Spleen (tissue), 11 donors: ENCODE measurements at regions not wholly inside any gene's neighbourhood (a gene's known extent, or its start where the extent isn't known, plus 50 kb on each side); places are given as distances from the start of the nearest gene placed in this dataset.
"Not testable (repeated sequence)": the region's sequence is repeated elsewhere in the genome, so short reads cannot be mapped to it uniquely, and the experiment has no call there.

Experiments used
- DNase-seq: peaks from one replicate; pipeline ENCODE4 v3.0.0-alpha.2; 2020
- H3K27ac ChIP-seq, 8 donors: fragments of 200-600 bp; sonication (generic) in 7 of 8; 1 replicate in 4 of 8; 2 replicates in 4 of 8; pipeline versions ENCODE4 v1.5.0 to v1.8.0; 2016 to 2021; ENCODE audit warnings: inconsistent platforms in 4 of 8, mild to moderate bottlenecking in 4 of 8, moderate library complexity in 1 of 8
- H3K27me3 ChIP-seq, 7 donors: fragments of 200-600 bp; sonication (generic) in 6 of 7; replicated peaks in 1 of 7; 1 replicate in 4 of 7; 2 replicates in 3 of 7; pipeline versions ENCODE4 v1.5.0 to v1.8.0; 2016 to 2021; ENCODE audit warnings: inconsistent platforms in 3 of 7, mild to moderate bottlenecking in 1 of 7
- H3K36me3 ChIP-seq, 6 donors: fragments of 200-600 bp; sonication (generic) in 5 of 6; 1 replicate in 4 of 6; 2 replicates in 2 of 6; pipeline versions ENCODE4 v1.5.0 to v1.8.0; 2016 to 2021; ENCODE audit warnings: inconsistent platforms in 2 of 6
- H3K4me1 ChIP-seq, 6 donors: fragments of 200-600 bp; sonication (generic) in 5 of 6; 1 replicate in 3 of 6; 2 replicates in 3 of 6; pipeline versions ENCODE4 v1.5.0 to v1.8.0; 2016 to 2021; ENCODE audit warnings: inconsistent platforms in 3 of 6
- H3K4me3 ChIP-seq, 8 donors: fragments of 200-600 bp; sonication (generic) in 7 of 8; 1 replicate in 4 of 8; 2 replicates in 4 of 8; pipeline versions ENCODE4 v1.5.0 to v1.8.0; 2016 to 2021; ENCODE audit warnings: inconsistent platforms in 4 of 8, mild to moderate bottlenecking in 4 of 8, moderate library complexity in 2 of 8
- H3K9me3 ChIP-seq, 8 donors: fragments of 200-600 bp; sonication (generic) in 7 of 8; 1 replicate in 4 of 8; 2 replicates in 4 of 8; pipeline versions ENCODE4 v1.5.0 to v1.8.0; 2016 to 2021; ENCODE audit warnings: inconsistent platforms in 4 of 8
- CTCF ChIP-seq, 11 experiments: fragments of 200-600 bp in 7 of 11; fragments of 450-650 bp in 4 of 11; sonication (generic) in 4 of 11; IDR thresholded peaks in 8 of 11; conservative IDR thresholded peaks in 3 of 11; 1 replicate in 7 of 11; 2 replicates in 4 of 11; pipeline versions ENCODE4 v1.4.0 to v1.8.0; 2016 to 2021; ENCODE audit warnings: antibody characterized with exemption in 11 of 11, inconsistent platforms in 4 of 11, mild to moderate bottlenecking in 1 of 11
- POLR2A ChIP-seq, 3 donors: fragments of 450-650 bp; IDR thresholded peaks; one replicate each; pipeline ENCODE4 v1.5.1; 2017; ENCODE audit warnings: antibody characterized with exemption in 3 of 3, mild to moderate bottlenecking in 1 of 3
- POLR2AphosphoS5 ChIP-seq, 3 donors: sonication (generic); formaldehyde crosslinking; IDR thresholded peaks; one replicate each; pipeline ENCODE4 v1.5.1; 2017; ENCODE audit warnings: antibody characterized with exemption in 3 of 3
- WGBS, 5 donors: extraction: QIAGEN DNeasy Blood & Tissue Kit in 3 of 5; methylation state at CpG; one replicate each; pipeline versions ENCODE4 v1.1.5 to v1.1.7; 2013 to 2018; 5-methylcytosine and 5-hydroxymethylcytosine counted together
- intact Hi-C: fragments of 100-400 bp; cut with DNase I; formaldehyde crosslinking; loops from one replicate; pipeline ENCODE4 v1.15.0; 2023; ENCODE audit warnings: low total_unique reads
- donor health status: healthy with polysubstance abuse.
- donor health status: DM: no; HTN: no; CAD: no; lungs with moderate emphysema.
- donor health status: DM: no; HTN: no; CAD: no.
- donor health status: Bipolar disorder and iron deficiency.
- donor health status: healthy.
- donor health status: DM: no; HTN: no; CAD: no.
- donor health status: DM: yes; HTN: yes; CAD: no.

- no peaks in the 10 kb centered on the region for H3K36me3 ChIP-seq
- no peaks in the 10 kb centered on the region for H3K9me3 ChIP-seq
- no peaks in the 10 kb centered on the region for H3K4me1 ChIP-seq
- WGBS, 5 donors = 61 to 80% (median 71%) methylated on average over 12 to 17 of the region's 17 CpGs
- H3K27me3 ChIP-seq = peaks cover 0 to 81% (median 35%) of the 10 kb centered on the region in 7 donors
- intact Hi-C loops = no loop called here
- no peak overlapping the region for H3K4me3 ChIP-seq
- DNase-seq = no peak
- H3K27ac ChIP-seq = no peak overlapping the region
- TF ChIP-seq CTCF (IDR thresholded peaks at IDR 0.05 in 8 of 11, conservative IDR thresholded peaks at IDR 0.05 in 3 of 11) (no peak), POLR2A (IDR thresholded peaks at IDR 0.05) (no peak)
These were observed 68.0 kb downstream of the UNCX start for GRCh38 chr7:1300636-1301035.

GRCh38 chr7:1301054-1301881, 68.6 kb downstream of the UNCX start:
- no peak overlapping the region for H3K4me3 ChIP-seq
- H3K36me3 ChIP-seq = no peaks in the 10 kb centered on the region
- no peak overlapping the region for H3K27ac ChIP-seq
- peaks cover 0 to 75% (median 29%) of the 10 kb centered on the region in 7 donors for H3K27me3 ChIP-seq
- H3K9me3 ChIP-seq = no peaks in the 10 kb centered on the region
- no peaks in the 10 kb centered on the region for H3K4me1 ChIP-seq
- intact Hi-C loops = no loop called here
- no peak for DNase-seq
- WGBS, 5 donors = 48 to 60% (median 54%) methylated on average over 10 to 23 of the region's 23 CpGs
- TF ChIP-seq CTCF (IDR thresholded peaks at IDR 0.05 in 8 of 11, conservative IDR thresholded peaks at IDR 0.05 in 3 of 11) (no peak), POLR2A (IDR thresholded peaks at IDR 0.05) (no peak), POLR2AphosphoS5 (IDR thresholded peaks at IDR 0.05) (no peak)

GRCh38 chr7:1301882-1302251, 69.2 kb downstream of the UNCX start:
- no peak for DNase-seq
- WGBS, 5 donors = 60 to 74% (median 63%) methylated on average over 9 to 16 of the region's 16 CpGs
- intact Hi-C loops = no loop called here
- peaks cover 0 to 72% (median 23%) of the 10 kb centered on the region in 7 donors for H3K27me3 ChIP-seq
- TF ChIP-seq CTCF (IDR thresholded peaks at IDR 0.05 in 8 of 11, conservative IDR thresholded peaks at IDR 0.05 in 3 of 11) (no peak), POLR2AphosphoS5 (IDR thresholded peaks at IDR 0.05) (no peak), POLR2A (IDR thresholded peaks at IDR 0.05) (no peak)
- no peaks in the 10 kb centered on the region for H3K4me1 ChIP-seq
- H3K36me3 ChIP-seq = no peaks in the 10 kb centered on the region
- H3K27ac ChIP-seq = no peak overlapping the region
- H3K9me3 ChIP-seq = no peaks in the 10 kb centered on the region
- H3K4me3 ChIP-seq = no peak overlapping the region

GRCh38 chr7:1302936-1303335, 70.3 kb downstream of the UNCX start:
- intact Hi-C loops = no loop called here
- DNase-seq = no peak
- no peak overlapping the region for H3K4me3 ChIP-seq
- no peak for TF ChIP-seq POLR2A (IDR thresholded peaks at IDR 0.05)
- H3K9me3 ChIP-seq = no peaks in the 10 kb centered on the region
- no peak overlapping the region for H3K27ac ChIP-seq
- no peaks in the 10 kb centered on the region for H3K4me1 ChIP-seq
- H3K36me3 ChIP-seq = no peaks in the 10 kb centered on the region
- peaks cover 0 to 66% (median 22%) of the 10 kb centered on the region in 7 donors for H3K27me3 ChIP-seq
- WGBS, 5 donors = 66 to 88% (median 81%) methylated on average over 4 to 11 of the region's 11 CpGs

GRCh38 chr7:1304011-1304410, 71.3 kb downstream of the UNCX start:
- H3K27ac ChIP-seq, H3K4me1 ChIP-seq, intact Hi-C loops, DNase-seq, H3K36me3 ChIP-seq, H3K9me3 ChIP-seq, H3K4me3 ChIP-seq: not testable (repeated sequence)
- 68 to 79% (median 72%) methylated on average over 15 of the region's 15 CpGs for WGBS, 5 donors
- H3K27me3 ChIP-seq = peaks cover 0 to 58% (median 11%) of the 10 kb centered on the region in 7 donors
